Left ventricle myocardium superior (tissue), 1 donor: ENCODE measurements at regions not wholly inside any gene's neighbourhood (a gene's known extent, or its start where the extent isn't known, plus 50 kb on each side); places are given as distances from the start of the nearest gene placed in this dataset.

ENCODE experiments used
- ATAC-seq: fragments of 200-7000 bp; cut with Tn5 transposase; one replicate; pipeline ENCODE4 v1.9.1; 2020; ENCODE audit warnings: mild to moderate bottlenecking, moderate library complexity
- DNase-seq: peaks from one replicate; pipeline ENCODE4 v3.0.0-alpha.2; 2020
- intact Hi-C: fragments of 100-400 bp; cut with micrococcal nuclease; formaldehyde crosslinking; loops from one replicate; pipeline ENCODE4 v1.11.0; 2022
- donor health status: DM: no; HTN: yes; CAD: no; lungs with severe emphysema.

- DNase-seq (no peak), ATAC-seq (no peak)
- intact Hi-C loops: no loop called here
These were observed 257.1 kb downstream of the ADAMTS20 start for GRCh38 chr12:43294916-43295315.

- intact Hi-C loops: no loop called here
- DNase-seq (no peak), ATAC-seq (no peak)
These were observed 257.9 kb downstream of the ADAMTS20 start for GRCh38 chr12:43294147-43294546.

DNA sequence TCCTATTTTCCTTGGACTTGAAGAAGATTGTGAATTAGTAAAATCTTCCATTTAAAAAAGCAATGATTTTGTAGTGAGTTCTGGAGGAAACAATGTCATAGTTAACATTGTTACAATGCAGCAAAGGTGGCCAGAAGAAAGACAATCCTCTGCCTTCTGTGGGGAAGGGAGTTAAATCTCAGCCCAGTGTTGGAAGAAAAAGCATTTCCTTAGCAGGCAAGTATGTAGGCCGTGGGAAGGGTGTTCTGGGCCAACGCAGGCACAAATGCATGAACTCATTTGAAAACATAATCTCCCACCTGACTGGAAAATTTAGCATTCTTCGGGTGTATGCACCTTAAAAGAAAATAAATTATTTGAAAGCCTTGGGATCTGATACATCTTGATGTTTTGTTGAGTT, 258.6 kb downstream of the ADAMTS20 start:
- no peak for ATAC-seq
- no peak for DNase-seq
- intact Hi-C loops: no loop called here

- ATAC-seq: no peak
- intact Hi-C loops: no loop called here
- DNase-seq: no peak
These were observed 259.3 kb downstream of the ADAMTS20 start for GRCh38 chr12:43292699-43293098.

GRCh38 chr12:43291516-43291915, 260.5 kb downstream of the ADAMTS20 start:
- intact Hi-C loops: no loop called here
- DNase-seq: no peak
- ATAC-seq: no peak

DNA sequence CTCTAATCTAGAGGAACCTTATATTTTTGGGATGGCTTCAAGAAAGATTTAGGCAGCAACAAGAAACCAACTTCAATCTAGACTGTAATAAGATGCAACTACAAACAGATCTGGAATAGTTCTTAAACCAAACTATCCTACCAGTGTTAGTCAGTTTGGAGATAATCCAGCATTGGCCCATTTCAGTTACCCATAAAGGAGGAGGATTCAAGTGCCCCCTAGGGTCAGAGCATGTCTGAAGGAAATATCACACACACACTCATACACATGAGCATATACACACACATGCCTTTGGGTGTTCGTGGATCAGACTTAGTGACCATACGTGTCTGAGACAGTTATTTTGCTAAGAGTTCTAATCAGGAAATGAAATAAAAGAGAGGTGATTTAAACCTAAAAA, 261.2 kb downstream of the ADAMTS20 start:
- ATAC-seq (no peak), DNase-seq (no peak)
- intact Hi-C loops: no loop called here

DNA sequence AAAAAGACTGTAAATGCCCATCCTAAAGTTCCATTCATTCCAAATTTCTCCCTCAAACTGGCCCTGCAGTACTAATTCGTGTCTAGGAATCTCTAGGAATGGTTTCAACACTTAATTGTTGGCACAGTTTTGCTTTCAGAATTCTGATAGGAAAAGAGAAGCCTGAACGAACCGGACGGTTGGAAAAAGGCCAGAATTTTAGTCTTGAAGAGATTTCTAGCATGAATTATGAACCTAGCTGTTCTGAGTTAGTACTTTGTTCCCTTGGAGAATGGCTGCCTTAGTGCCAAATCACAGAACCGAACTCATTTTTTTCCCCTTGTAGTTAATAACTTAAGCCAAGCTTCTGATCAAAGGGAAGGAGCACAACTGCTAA, 262.6 kb downstream of the ADAMTS20 start:
- intact Hi-C loops: no loop called here
- ATAC-seq (no peak), DNase-seq (no peak)

- no peak for ATAC-seq
- intact Hi-C loops: no loop called here
- DNase-seq: no peak
These were observed 263.2 kb downstream of the ADAMTS20 start for GRCh38 chr12:43288671-43289425.

GRCh38 chr12:43287706-43288383, 264.2 kb downstream of the ADAMTS20 start:
- ATAC-seq (no peak), DNase-seq (no peak)
- intact Hi-C loops: no loop called here

DNA sequence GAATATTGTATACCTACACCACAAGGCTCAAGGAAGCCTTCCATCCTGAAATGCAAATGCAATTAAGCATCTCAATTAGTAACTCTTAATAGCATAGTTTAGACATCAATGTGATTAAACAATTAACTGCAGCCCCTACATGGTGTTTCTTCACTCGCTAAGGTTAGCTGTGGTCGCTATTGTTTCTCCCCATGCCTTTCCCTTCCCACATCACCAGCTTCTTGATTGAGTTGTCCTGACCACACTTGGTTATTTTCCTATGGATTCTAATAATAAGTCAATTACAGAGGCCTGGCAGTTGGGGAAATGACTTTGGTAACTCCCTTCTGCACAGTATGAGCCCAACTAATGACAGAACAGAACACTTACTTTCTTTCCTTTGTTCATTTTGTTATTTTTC, 265.0 kb downstream of the ADAMTS20 start:
- ATAC-seq: no peak
- DNase-seq: no peak
- intact Hi-C loops: no loop called here

DNA sequence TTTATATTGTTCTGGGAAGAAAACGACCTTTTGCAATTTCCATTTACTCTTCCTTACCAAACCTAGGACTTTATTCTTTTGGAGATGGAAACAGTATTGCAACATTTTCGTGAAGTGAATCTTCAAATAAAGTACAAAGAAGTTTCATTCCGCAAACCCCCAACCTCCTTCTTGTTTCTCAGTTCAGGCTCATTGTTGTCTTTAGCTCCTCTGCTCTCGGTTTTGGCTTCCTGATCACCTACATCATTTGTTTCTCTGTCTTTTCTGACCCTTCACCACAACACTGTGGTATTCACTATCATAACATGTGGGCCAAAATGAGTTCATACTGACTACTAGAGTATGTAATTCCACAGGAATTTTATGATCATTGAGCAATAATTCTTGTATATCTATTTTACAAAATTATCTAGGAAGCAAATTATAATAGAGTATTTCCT, 266.8 kb downstream of the ADAMTS20 start:
- ATAC-seq: peak; percentile 29
- no peak for DNase-seq
- intact Hi-C loops: no loop called here

GRCh38 chr12:43284486-43285158, 267.4 kb downstream of the ADAMTS20 start:
- ATAC-seq: no peak
- DNase-seq: no peak
- intact Hi-C loops: no loop called here

- ATAC-seq: no peak
- intact Hi-C loops: no loop called here
- DNase-seq: no peak
These were observed 268.8 kb downstream of the ADAMTS20 start for GRCh38 chr12:43283206-43283605.

DNA sequence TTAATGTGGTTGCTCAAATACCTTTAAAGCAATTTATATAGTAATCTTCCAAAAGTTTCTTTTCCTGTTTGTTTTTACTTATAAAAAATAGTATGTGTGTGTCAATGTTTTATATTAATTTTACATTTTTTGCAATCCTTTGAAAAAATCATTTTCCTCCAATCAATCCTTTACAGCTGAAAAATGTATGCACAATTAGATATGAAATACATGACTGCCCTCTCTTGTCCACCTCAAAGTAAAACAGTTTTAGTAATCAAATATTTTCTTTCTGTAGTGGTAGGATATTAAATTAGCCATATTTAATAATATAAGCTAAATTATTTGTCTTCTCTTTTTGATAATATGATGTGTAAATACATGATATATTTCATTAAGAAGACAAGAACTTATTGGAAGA, 269.9 kb downstream of the ADAMTS20 start:
- ATAC-seq: no peak
- intact Hi-C loops: no loop called here
- no peak for DNase-seq

GRCh38 chr12:43281563-43281962, 270.4 kb downstream of the ADAMTS20 start:
- DNase-seq (no peak), ATAC-seq (no peak)
- intact Hi-C loops: no loop called here

- DNase-seq: no peak
- intact Hi-C loops: no loop called here
- no peak for ATAC-seq
These were observed 273.5 kb downstream of the ADAMTS20 start for GRCh38 chr12:43278541-43278832.

DNA sequence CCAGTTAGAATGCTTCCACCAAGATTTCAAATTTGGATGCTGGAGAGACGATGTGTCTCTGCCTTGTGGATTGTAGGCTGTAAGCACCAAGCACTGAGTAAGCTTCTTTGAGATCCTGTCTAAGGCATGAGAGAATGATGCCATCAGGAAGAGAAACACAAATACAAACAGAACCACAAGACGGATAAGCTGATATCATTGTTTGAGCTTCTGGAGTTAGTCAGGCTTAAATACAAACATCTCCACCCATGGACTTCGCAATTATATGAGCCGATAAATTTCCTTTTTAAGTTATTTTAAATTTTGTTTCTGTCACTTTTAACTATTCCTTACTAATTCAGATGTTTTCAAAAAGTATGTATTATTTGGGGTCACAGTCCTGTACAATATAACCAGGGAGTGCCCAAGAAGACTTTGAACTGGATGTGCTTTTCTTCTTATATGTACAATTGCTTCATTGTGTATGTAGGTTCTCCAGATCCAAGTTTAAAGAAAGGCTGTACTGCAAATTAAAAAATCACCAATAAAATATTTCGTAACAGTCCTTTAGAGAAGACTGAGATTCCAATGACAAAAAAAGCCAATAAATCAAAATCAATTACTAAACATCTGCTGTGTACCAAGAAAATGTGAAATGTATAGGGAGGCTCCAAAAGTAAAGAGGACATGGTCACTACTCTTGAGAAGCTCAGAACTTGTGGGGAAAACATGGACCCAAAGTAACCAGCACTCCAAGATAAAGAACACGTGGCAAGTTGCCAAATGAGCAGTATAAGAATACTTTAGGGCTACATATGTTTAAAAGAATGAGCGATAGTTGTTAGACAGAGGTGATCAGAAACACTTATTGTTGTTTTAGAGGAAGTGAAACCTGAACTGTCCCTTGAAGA, 274.1 kb downstream of the ADAMTS20 start:
- intact Hi-C loops: no loop called here
- ATAC-seq: no peak
- DNase-seq: no peak

DNA sequence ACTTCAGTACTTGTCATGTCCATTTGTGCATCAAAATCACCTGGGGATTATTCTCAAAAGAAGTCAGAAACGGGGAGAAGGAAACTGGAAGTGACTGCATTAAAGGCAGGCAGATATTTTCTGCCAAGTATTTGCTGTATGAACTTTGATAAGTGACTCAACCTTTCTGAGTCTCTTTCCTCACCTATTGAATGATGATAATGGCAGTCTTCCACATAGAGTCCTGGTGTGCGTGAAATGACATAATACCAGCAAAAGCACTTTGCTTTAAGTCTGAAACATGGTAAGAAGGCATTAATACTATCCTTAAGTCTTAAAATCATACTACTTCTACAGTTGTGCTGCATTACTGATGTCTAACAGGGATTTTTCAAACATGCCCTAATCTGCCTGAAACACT, 278.5 kb downstream of the ADAMTS20 start:
- DNase-seq: no peak
- no peak for ATAC-seq
- intact Hi-C loops: no loop called here

- ATAC-seq (no peak), DNase-seq (no peak)
- intact Hi-C loops: no loop called here
These were observed 280.3 kb downstream of the ADAMTS20 start for GRCh38 chr12:43271659-43272058.

DNA sequence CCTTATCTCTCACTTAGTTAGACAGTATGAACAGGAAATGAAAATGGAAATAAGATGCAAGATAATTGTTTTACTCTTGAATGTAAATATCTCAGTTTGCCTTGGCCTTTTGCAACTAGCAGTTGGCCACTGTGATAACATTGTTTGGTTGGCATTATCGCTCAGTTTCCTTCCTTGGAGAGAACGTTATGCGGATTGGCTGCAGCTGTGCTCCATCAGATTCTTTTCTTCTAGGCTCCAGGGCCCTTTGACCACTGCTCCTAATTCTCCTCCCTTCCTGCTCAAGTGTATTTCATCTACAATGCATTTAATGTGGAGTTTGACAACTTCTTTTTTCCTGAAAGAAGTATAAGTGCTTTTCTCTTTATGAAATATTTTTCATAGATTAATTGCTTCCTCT, 284.2 kb downstream of the ADAMTS20 start:
- intact Hi-C loops: no loop called here
- DNase-seq (no peak), ATAC-seq (no peak)
